ENCODE measurements at regions not wholly inside any gene's neighbourhood (a gene's known extent, or its start where the extent isn't known, plus 50 kb on each side); places are given as distances from the start of the nearest gene placed in this dataset.

DNA sequence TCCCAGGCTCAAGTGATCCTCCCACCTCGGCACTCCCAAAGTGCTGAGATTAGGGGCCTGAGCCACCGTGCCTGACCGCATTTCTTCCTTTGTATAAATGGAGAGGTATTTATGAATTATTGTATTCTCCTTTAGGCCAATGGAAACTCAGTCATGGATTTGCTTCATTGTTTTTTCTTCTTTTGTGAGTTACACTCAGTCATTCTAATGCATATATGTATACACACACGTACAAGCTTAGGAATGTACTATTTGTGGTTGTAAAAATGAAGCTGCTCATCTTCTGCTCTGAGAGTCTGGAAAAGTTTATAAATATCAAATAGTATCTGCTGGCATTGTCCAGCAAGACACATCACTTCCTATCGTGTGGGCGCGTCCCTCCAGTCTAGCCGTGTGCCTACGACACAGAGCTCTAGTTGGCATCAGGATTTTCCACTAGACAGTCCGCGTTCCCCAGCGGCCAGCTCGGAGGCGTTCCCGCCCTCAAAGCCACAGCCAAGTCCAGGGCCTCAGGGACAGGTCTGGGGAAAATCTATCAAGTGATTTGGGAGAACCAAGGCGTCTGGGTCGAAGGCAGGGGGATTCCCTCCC, 215.2 kb downstream of the NFATC2 start:
- DNase-seq (ENCODE audit: extremely low spot score) = no peak
- ChIA-PET POLR2A (no interaction called here), CTCF (interaction anchor here (1.2 to 13.8 kb wide), 6 partner anchors 13 to 482 kb away, joined by 3 to 125 read pairs (median 18); no protein-coding TSS in a partner anchor)
- TF ChIP-seq, protein P1, sequence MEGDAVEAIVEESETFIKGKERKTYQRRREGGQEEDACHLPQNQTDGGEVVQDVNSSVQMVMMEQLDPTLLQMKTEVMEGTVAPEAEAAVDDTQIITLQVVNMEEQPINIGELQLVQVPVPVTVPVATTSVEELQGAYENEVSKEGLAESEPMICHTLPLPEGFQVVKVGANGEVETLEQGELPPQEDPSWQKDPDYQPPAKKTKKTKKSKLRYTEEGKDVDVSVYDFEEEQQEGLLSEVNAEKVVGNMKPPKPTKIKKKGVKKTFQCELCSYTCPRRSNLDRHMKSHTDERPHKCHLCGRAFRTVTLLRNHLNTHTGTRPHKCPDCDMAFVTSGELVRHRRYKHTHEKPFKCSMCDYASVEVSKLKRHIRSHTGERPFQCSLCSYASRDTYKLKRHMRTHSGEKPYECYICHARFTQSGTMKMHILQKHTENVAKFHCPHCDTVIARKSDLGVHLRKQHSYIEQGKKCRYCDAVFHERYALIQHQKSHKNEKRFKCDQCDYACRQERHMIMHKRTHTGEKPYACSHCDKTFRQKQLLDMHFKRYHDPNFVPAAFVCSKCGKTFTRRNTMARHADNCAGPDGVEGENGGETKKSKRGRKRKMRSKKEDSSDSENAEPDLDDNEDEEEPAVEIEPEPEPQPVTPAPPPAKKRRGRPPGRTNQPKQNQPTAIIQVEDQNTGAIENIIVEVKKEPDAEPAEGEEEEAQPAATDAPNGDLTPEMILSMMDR (IDR thresholded peaks at IDR 0.05; ENCODE audit: control extremely low read depth, extremely low read depth, low read depth, missing control alignments) = no peak

DNA sequence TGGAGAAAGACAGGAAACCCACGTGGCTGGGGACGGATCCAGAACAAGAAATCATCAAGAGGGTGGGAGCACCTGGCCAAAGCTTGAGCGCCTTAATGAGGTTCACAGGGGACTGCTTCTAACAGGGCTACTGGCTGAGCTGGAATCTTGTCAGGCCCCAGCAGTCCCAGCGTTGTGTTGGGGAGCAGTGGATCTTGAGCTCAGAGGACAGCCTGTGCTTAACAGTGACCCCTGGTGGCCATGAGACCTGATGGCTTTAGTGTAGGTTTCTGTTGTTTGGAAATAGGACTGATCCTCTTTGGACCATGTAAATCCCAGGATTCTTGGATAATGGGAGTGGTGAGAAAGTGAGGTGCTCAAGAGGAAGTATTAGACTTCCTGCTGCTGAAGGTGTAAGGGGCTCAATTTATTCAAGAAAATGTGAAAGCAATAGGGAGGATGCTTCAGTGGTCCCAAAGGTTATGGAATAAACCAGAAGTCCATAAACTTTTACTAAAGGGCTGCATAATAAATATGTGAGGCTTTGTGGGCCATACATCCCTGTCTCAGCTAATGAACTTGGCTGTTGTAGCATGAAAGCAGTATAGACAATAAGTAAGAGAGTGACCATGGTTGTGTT, 216.2 kb downstream of the NFATC2 start:
- POLR2A ChIA-PET = no interaction called here
- CTCF ChIA-PET = interaction anchor here (0.7 to 13.8 kb wide), 20 partner anchors 9 to 535 kb away, joined by 3 to 125 read pairs (median 4); partner anchors contain the start of gene BCAS4
- TF ChIP-seq, protein P1 (IDR thresholded peaks at IDR 0.05; ENCODE audit: control extremely low read depth, extremely low read depth, low read depth, missing control alignments) = peak; percentile 53
- DNase-seq (ENCODE audit: extremely low spot score) = peak; percentile 40

GRCh38 chr20:51322164-51322707, 220.3 kb downstream of the NFATC2 start:
- DNase-seq (ENCODE audit: extremely low spot score) = no peak
- ChIA-PET CTCF (interaction anchor here (7.6 to 13.8 kb wide), 2 partner anchors 15 to 334 kb away, joined by 56 to 125 read pairs; no protein-coding TSS in a partner anchor), POLR2A (no interaction called here)
- TF ChIP-seq, protein P1 (IDR thresholded peaks at IDR 0.05; ENCODE audit: control extremely low read depth, extremely low read depth, low read depth, missing control alignments) = no peak

DNA sequence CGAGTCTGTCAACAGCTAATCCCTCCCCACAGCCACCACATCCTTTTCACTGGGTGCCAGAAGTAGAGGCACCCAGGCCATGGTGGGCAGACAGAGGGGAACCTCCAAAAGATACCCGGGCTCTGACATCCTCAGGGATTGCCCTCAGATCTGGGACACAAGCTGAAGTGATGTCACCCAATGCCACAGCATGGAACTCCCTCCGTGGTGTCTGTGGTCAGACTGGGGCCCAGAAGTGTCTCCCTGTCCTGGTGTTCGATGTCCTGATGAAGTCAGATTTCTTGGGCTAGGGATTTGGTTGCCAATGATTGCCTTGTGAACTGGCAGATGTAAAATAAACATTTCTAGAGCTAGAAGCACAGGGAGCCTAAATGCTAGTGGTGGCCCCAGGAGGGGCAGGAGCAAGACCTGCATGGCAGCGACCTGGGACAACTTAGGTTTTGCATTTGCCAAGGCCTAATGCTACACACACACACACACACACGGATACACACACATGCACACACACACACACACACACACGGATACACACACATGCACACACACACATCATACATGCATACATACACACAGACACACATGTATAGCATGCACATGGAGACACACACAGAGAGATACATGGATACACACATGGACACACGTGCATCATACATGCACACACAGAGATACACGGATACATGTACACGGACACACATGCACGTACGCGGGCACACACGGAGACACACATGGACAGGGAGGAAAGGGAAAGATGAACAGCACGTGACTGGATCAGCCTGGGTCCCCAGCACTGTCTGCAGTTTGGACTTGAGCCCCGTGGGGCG, 221.0 kb downstream of the NFATC2 start:
- ChIA-PET POLR2A (no interaction called here), CTCF (interaction anchor here (7.6 to 13.8 kb wide), 2 partner anchors 14 to 333 kb away, joined by 56 to 125 read pairs; no protein-coding TSS in a partner anchor)
- TF ChIP-seq, protein P1 (IDR thresholded peaks at IDR 0.05; ENCODE audit: control extremely low read depth, extremely low read depth, low read depth, missing control alignments) = no peak
- DNase-seq (ENCODE audit: extremely low spot score) = no peak

DNA sequence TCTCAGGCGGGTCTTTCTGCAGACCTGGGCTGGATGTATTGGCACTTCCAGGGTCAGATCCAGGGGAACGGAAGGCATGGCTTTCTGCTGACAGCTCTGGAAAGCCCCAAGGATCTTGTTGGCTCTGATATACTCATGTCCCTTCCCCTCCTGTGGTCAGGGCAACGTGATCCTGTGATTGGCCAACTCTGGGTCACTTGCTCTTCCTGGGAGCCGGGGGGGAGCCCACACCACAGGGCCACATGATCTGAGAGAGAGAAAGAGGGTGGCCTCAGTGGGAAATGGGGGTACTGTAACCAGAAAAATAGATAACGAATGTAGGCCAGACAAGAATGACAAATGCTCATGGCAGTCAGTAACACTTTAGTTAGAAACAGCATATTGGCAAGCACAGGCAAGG, 223.0 kb downstream of the NFATC2 start:
- DNase-seq (ENCODE audit: extremely low spot score) = no peak
- ChIA-PET CTCF (no interaction called here), POLR2A (no interaction called here)
- TF ChIP-seq, protein P1 (IDR thresholded peaks at IDR 0.05; ENCODE audit: control extremely low read depth, extremely low read depth, low read depth, missing control alignments) = no peak
